GM23338 (cell line): ENCODE measurements at regions not wholly inside any gene's neighbourhood (a gene's known extent, or its start where the extent isn't known, plus 50 kb on each side); places are given as distances from the start of the nearest gene placed in this dataset.

Experiments
- ATAC-seq: fragments of 200-7000 bp; cut with Tn5 transposase; 3 replicates; pipeline ENCODE4 v1.9.1; 2020
- DNase-seq: peaks from one replicate; pipeline ENCODE4 v3.0.0-alpha.2; 2015; ENCODE audit warnings: low spot score
- H2AFZ ChIP-seq: fragments of 200-600 bp; sonication (generic); 2 replicates; pipeline ENCODE4 v1.8.0; 2016; ENCODE audit warnings: antibody characterized with exemption, mild to moderate bottlenecking, moderate library complexity
- H3F3A ChIP-seq: fragments of 200-600 bp; sonication (generic); replicated peaks from 2 replicates; pipeline ENCODE4 v1.8.0; 2017; ENCODE audit warnings: antibody characterized with exemption, mixed run types, low read depth
- H3K27ac ChIP-seq: fragments of 200-600 bp; sonication (generic); 2 replicates; pipeline ENCODE4 v1.6.1; 2016; ENCODE audit warnings: low read depth
- H3K27me3 ChIP-seq: fragments of 200-600 bp; sonication (generic); 2 replicates; pipeline ENCODE4 v1.8.0; 2016; ENCODE audit warnings: mild to moderate bottlenecking, mixed run types, moderate library complexity; ENCODE audit not compliant: insufficient read depth
- H3K36me3 ChIP-seq: fragments of 200-600 bp; sonication (generic); 2 replicates; pipeline ENCODE4 v1.8.0; 2016; ENCODE audit warnings: mild to moderate bottlenecking; ENCODE audit not compliant: insufficient read depth
- H3K4me1 ChIP-seq: fragments of 200-600 bp; sonication (generic); 2 replicates; pipeline ENCODE4 v1.8.0; 2016; ENCODE audit warnings: mild to moderate bottlenecking, moderate library complexity; ENCODE audit not compliant: insufficient read depth
- H3K4me2 ChIP-seq: fragments of 200-600 bp; sonication (generic); 2 replicates; pipeline ENCODE4 v1.7.1; 2017; ENCODE audit warnings: mixed run types
- H3K4me3 ChIP-seq: fragments of 200-600 bp; sonication (generic); 2 replicates; pipeline ENCODE4 v1.6.1; 2016; ENCODE audit warnings: mixed run types
- H3K79me2 ChIP-seq: fragments of 200-600 bp; sonication (generic); replicated peaks from 2 replicates; pipeline ENCODE4 v1.8.0; 2017; ENCODE audit warnings: mild to moderate bottlenecking; ENCODE audit not compliant: insufficient read depth
- H3K9me2 ChIP-seq: fragments of 200-600 bp; sonication (generic); 2 replicates; pipeline ENCODE4 v1.8.0; 2017; ENCODE audit not compliant: insufficient read depth
- H4K20me1 ChIP-seq: fragments of 200-600 bp; sonication (generic); replicated peaks from 2 replicates; pipeline ENCODE4 v1.8.0; 2017; ENCODE audit warnings: mild to moderate bottlenecking; ENCODE audit not compliant: insufficient read depth
- H3K27ac Mint-ChIP-seq: 2 replicates; pipeline ENCODE4 v1.8.0; 2020; ENCODE audit warnings: inconsistent platforms, mild to moderate bottlenecking, moderate library complexity, mixed read lengths
- H3K27me3 Mint-ChIP-seq: 3 replicates; pipeline ENCODE4 v1.8.0; 2022; ENCODE audit warnings: low read depth, mild to moderate bottlenecking, moderate library complexity, mixed read lengths, inconsistent platforms; ENCODE audit not compliant: insufficient read depth, poor library complexity
- H3K36me3 Mint-ChIP-seq: 3 replicates; pipeline ENCODE4 v1.8.0; 2021; ENCODE audit warnings: low read depth, mild to moderate bottlenecking, inconsistent platforms, moderate library complexity, mixed read lengths
- H3K4me1 Mint-ChIP-seq: 3 replicates; pipeline ENCODE4 v1.8.0; 2020; ENCODE audit warnings: mild to moderate bottlenecking, inconsistent platforms, mixed read lengths
- H3K4me3 Mint-ChIP-seq: 3 replicates; pipeline ENCODE4 v1.8.0; 2021; ENCODE audit warnings: moderate library complexity, mild to moderate bottlenecking, inconsistent platforms, mixed read lengths
- H3K9me3 Mint-ChIP-seq: 3 replicates; pipeline ENCODE4 v1.8.0; 2020; ENCODE audit warnings: moderate library complexity, mild to moderate bottlenecking, inconsistent platforms, mixed read lengths
- CREB1 ChIP-seq: fragments of 250-450 bp; sonication (Bioruptor Pico); IDR thresholded peaks from 2 replicates; pipeline ENCODE4 v1.5.0; 2020; ENCODE audit warnings: low read depth, mild to moderate bottlenecking, moderate library complexity
- CTCF ChIP-seq, 2 experiments: fragments of 200-600 bp in 1 of 2; sonication (generic) in 1 of 2; conservative IDR thresholded peaks; 2 replicates each; pipeline versions ENCODE4 v1.5.1 to v1.6.1; 2016 to 2017; ENCODE audit warnings: antibody characterized with exemption in 2 of 2, low read depth in 2 of 2, mild to moderate bottlenecking in 2 of 2, moderate library complexity in 1 of 2
- ETS1 ChIP-seq: IDR thresholded peaks from 2 replicates; pipeline ENCODE4 v1.6.1; 2016; ENCODE audit warnings: antibody characterized with exemption
- EZH2 ChIP-seq: fragments of 200-600 bp; sonication (generic); IDR thresholded peaks from one replicate; pipeline ENCODE4 v1.8.0; 2017; ENCODE audit warnings: antibody characterized with exemption, mild to moderate bottlenecking, low read depth; ENCODE audit not compliant: unreplicated experiment
- EZH2phosphoT487 ChIP-seq: fragments of 200-600 bp; sonication (generic); IDR thresholded peaks from one replicate; pipeline ENCODE4 v1.8.1; 2018; ENCODE audit warnings: antibody characterized with exemption; ENCODE audit not compliant: unreplicated experiment
- JUNB ChIP-seq: IDR thresholded peaks from one replicate; pipeline ENCODE4 v1.6.1; 2016; ENCODE audit warnings: antibody characterized with exemption; ENCODE audit not compliant: unreplicated experiment
- NANOG ChIP-seq: IDR thresholded peaks from 2 replicates; pipeline ENCODE4 v1.6.1; 2016; ENCODE audit warnings: antibody characterized with exemption, borderline replicate concordance
- POLR2AphosphoS5 ChIP-seq: IDR thresholded peaks from 2 replicates; pipeline ENCODE4 v1.6.1; 2016; ENCODE audit warnings: antibody characterized with exemption, low read depth
- STAT1 ChIP-seq: IDR thresholded peaks from one replicate; pipeline ENCODE4 v1.6.1; 2016; ENCODE audit warnings: antibody characterized with exemption; ENCODE audit not compliant: unreplicated experiment
- ZNF114 ChIP-seq: fragments of 250-450 bp; sonication (Bioruptor Pico); IDR thresholded peaks from 2 replicates; pipeline ENCODE4 v1.5.0; 2020; ENCODE audit warnings: mild to moderate bottlenecking, moderate library complexity
- ZNF331 ChIP-seq: fragments of 250-450 bp; sonication (Bioruptor Pico); IDR thresholded peaks from 2 replicates; pipeline ENCODE4 v1.5.0; 2020; ENCODE audit warnings: low read depth, mild to moderate bottlenecking, moderate library complexity
- ZNF462 ChIP-seq: fragments of 250-450 bp; sonication (Bioruptor Pico); IDR thresholded peaks from 2 replicates; pipeline ENCODE4 v1.5.0; 2020; ENCODE audit warnings: mild to moderate bottlenecking, moderate library complexity

- H3K9me2 ChIP-seq, result no peaks in the 10 kb centered on the region
- H4K20me1 ChIP-seq, result no peaks in the 10 kb centered on the region
- no peaks in the 10 kb centered on the region for H3K79me2 ChIP-seq
- Mint-ChIP-seq H3K36me3 (no peaks in the 10 kb centered on the region), H3K4me1 (no peaks in the 10 kb centered on the region; the same call in 2 of the 3 replicates), H3K27me3 (peaks cover 2% of the 10 kb centered on the region), H3K4me3 (no peak overlapping the region), H3K9me3 (no peaks in the 10 kb centered on the region), H3K27ac (no peak overlapping the region)
- H3K27ac ChIP-seq, result no peak overlapping the region
- H3K36me3 ChIP-seq, result no peaks in the 10 kb centered on the region
- no peak for TF ChIP-seq EZH2phosphoT487
- no peak for TF ChIP-seq ZNF462
- TF ChIP-seq EZH2, result no peak
- no peak for TF ChIP-seq NANOG
- no peak for TF ChIP-seq POLR2AphosphoS5
- TF ChIP-seq ZNF331 (CRISPR knock-in tag), result no peak
- no peak overlapping the region for H3K4me3 ChIP-seq
- H2AFZ ChIP-seq, result no peak overlapping the region
- DNase-seq (no peak), ATAC-seq (no peak)
- H3F3A ChIP-seq, result no peaks in the 10 kb centered on the region
- H3K4me1 ChIP-seq, result no peaks in the 10 kb centered on the region
- no peak overlapping the region for H3K4me2 ChIP-seq
- H3K27me3 ChIP-seq, result no peaks in the 10 kb centered on the region
Measured at GRCh38 chr6:819122-819521, 126.2 kb upstream of the EXOC2 start.

- ATAC-seq (no peak), DNase-seq (no peak)
- no peaks in the 10 kb centered on the region for H3K36me3 ChIP-seq
- H3K4me1 ChIP-seq, result no peaks in the 10 kb centered on the region
- Mint-ChIP-seq H3K27me3 (peaks cover 2% of the 10 kb centered on the region), H3K9me3 (no peaks in the 10 kb centered on the region), H3K36me3 (no peaks in the 10 kb centered on the region), H3K4me3 (no peak overlapping the region), H3K27ac (no peak overlapping the region), H3K4me1 (no peaks in the 10 kb centered on the region; the same call in 2 of the 3 replicates)
- H3F3A ChIP-seq, result no peaks in the 10 kb centered on the region
- no peaks in the 10 kb centered on the region for H4K20me1 ChIP-seq
- H3K27ac ChIP-seq, result no peak overlapping the region
- no peak overlapping the region for H2AFZ ChIP-seq
- H3K9me2 ChIP-seq, result no peaks in the 10 kb centered on the region
- H3K4me3 ChIP-seq, result no peak overlapping the region
- H3K27me3 ChIP-seq, result no peaks in the 10 kb centered on the region
- no peak overlapping the region for H3K4me2 ChIP-seq
- H3K79me2 ChIP-seq, result no peaks in the 10 kb centered on the region
- TF ChIP-seq ETS1, result no peak
- no peak for TF ChIP-seq ZNF114
- TF ChIP-seq STAT1, result no peak
- TF ChIP-seq NANOG, result no peak
- no peak for TF ChIP-seq CTCF (conservative IDR thresholded peaks at IDR 0.05; ENCODE audit: low read depth in 2 of 2)
- no peak for TF ChIP-seq POLR2AphosphoS5
- TF ChIP-seq JUNB, result no peak
- no peak for TF ChIP-seq CREB1 (CRISPR knock-in tag)
Measured at GRCh38 chr6:818196-818595, 125.3 kb upstream of the EXOC2 start.
